ENCODE measurements at regions not wholly inside any gene's neighbourhood (a gene's known extent, or its start where the extent isn't known, plus 50 kb on each side); places are given as distances from the start of the nearest gene placed in this dataset.

- TF ChIP-seq CTCF (conservative IDR thresholded peaks at IDR 0.05; ENCODE audit: low read length): no peak
- no peak for TF ChIP-seq EZH2phosphoT487 (IDR thresholded peaks at IDR 0.05; ENCODE audit: borderline replicate concordance, low read depth, low read length)
These were observed 379.3 kb upstream of the PKDCC start for GRCh38 chr2:41668529-41668928.
